SU-DHL-6 (cell line): ENCODE measurements at regions not wholly inside any gene's neighbourhood (a gene's known extent, or its start where the extent isn't known, plus 50 kb on each side); places are given as distances from the start of the nearest gene placed in this dataset.

ENCODE experiments used
- H2AFZ ChIP-seq: fragments of 200-600 bp; sonication (generic); 2 replicates; pipeline ENCODE4 v1.6.1; 2014; ENCODE audit warnings: low read depth, mild to moderate bottlenecking, moderate library complexity, mixed read lengths, antibody characterized with exemption, low read length; ENCODE audit not compliant: severe bottlenecking
- H3F3A ChIP-seq: fragments of 200-600 bp; shearing (Covaris generic); 2 replicates; pipeline ENCODE4 v1.6.0; 2016; ENCODE audit warnings: antibody characterized with exemption, mild to moderate bottlenecking; ENCODE audit not compliant: insufficient read depth
- H3K27ac ChIP-seq: fragments of 200-600 bp; sonication (generic); 2 replicates; pipeline ENCODE4 v1.5.1; 2016; ENCODE audit warnings: low read depth, mild to moderate bottlenecking, low read length, moderate library complexity, mixed read lengths
- H3K27me3 ChIP-seq: fragments of 200-600 bp; sonication (generic), shearing (Covaris generic); 2 replicates; pipeline ENCODE4 v1.6.0; 2014; ENCODE audit warnings: mild to moderate bottlenecking, low read length
- H3K36me3 ChIP-seq: fragments of 200-600 bp; sonication (generic); 2 replicates; pipeline ENCODE4 v1.6.1; 2014; ENCODE audit warnings: mild to moderate bottlenecking, low read length, mixed read lengths
- H3K4me2 ChIP-seq: fragments of 300-600, 200-600 bp; shearing (Covaris generic), sonication (generic); 2 replicates; pipeline ENCODE4 v1.6.0; 2014; ENCODE audit warnings: low read length, low read depth, mild to moderate bottlenecking; ENCODE audit not compliant: poor library complexity, severe bottlenecking
- H3K4me3 ChIP-seq: fragments of 200-600 bp; sonication (generic); 2 replicates; pipeline ENCODE4 v1.5.1; 2014; ENCODE audit warnings: antibody characterized with exemption, low read length, mild to moderate bottlenecking, mixed read lengths; ENCODE audit not compliant: insufficient read depth, poor library complexity, severe bottlenecking
- H3K79me2 ChIP-seq: fragments of 200-600 bp; sonication (generic); 2 replicates; pipeline ENCODE4 v1.6.1; 2014; ENCODE audit warnings: mild to moderate bottlenecking, low read length, moderate library complexity; ENCODE audit not compliant: insufficient read depth
- H3K9ac ChIP-seq: fragments of 200-600 bp; sonication (generic); 2 replicates; pipeline ENCODE4 v1.7.0; 2014; ENCODE audit warnings: mild to moderate bottlenecking, low read length
- H3K9me2 ChIP-seq: fragments of 200-600 bp; sonication (generic); replicated peaks from 2 replicates; pipeline ENCODE4 v1.6.1; 2014; ENCODE audit warnings: low read length; ENCODE audit not compliant: insufficient read depth
- H3K9me3 ChIP-seq: fragments of 200-600 bp; sonication (generic); 2 replicates; pipeline ENCODE4 v1.6.1; 2014; ENCODE audit warnings: low read length, mixed read lengths; ENCODE audit not compliant: insufficient read depth
- H4K20me1 ChIP-seq: fragments of 200-600 bp; sonication (generic); 2 replicates; pipeline ENCODE4 v1.6.1; 2014; ENCODE audit warnings: low read depth, mild to moderate bottlenecking, antibody characterized with exemption, low read length, moderate library complexity, mixed read lengths
- EZH2phosphoT487 ChIP-seq: fragments of 200-600 bp; sonication (generic), shearing (Covaris generic); conservative IDR thresholded peaks from 2 replicates; pipeline ENCODE4 v1.6.1; 2018; ENCODE audit warnings: mild to moderate bottlenecking, antibody characterized with exemption, low read length, moderate library complexity, mixed read lengths
- TF ChIP-seq, protein P1 (sequence below): fragments of 200-600 bp; sonication (generic); IDR thresholded peaks from one replicate; pipeline ENCODE4 v1.5.1; 2017; ENCODE audit warnings: antibody characterized with exemption, mild to moderate bottlenecking, low read length, moderate library complexity; ENCODE audit not compliant: insufficient read depth, poor library complexity, severe bottlenecking

DNA sequence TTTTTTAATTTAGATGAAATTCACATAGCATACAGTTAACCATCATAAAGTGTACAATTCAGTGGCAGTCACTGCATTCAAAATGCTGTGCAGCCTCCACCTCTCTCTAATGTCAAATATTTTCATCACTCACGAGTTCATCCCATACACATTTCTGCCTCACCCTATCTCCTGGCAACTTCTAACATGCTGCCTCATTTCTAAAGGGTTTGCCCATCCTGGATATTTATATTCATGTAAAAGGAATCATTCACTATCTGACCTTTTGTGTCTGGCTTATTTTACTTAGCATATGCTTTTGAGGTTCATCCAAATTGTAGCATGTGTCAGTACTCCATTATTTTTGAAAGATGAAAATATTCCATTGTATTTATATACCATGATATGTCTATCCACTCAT lies 286.9 kb upstream of the VSTM2A start:
- no peaks in the 10 kb centered on the region for H3K79me2 ChIP-seq

DNA sequence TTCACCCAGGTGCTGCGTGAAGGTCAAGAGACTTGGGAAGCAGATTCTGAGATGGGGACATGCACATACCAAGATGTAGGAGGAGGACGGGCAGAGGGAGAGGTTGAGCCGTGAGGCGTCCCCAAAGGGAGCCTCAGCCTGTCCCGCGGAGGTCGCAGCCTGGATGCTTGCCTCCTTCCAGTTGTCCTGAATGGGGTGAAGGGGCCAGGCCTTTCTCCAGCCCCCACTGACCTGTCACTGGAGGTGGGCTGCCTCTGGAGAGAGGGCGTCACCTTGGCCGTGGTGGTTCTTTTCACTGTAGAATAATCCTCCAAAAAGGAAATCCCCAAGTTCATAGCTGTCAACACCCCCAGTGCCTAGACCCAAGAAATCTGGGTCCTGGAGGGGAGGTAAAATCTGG lies 283.0 kb upstream of the VSTM2A start:
- no peaks in the 10 kb centered on the region for H3K27me3 ChIP-seq
- TF ChIP-seq, protein P1, sequence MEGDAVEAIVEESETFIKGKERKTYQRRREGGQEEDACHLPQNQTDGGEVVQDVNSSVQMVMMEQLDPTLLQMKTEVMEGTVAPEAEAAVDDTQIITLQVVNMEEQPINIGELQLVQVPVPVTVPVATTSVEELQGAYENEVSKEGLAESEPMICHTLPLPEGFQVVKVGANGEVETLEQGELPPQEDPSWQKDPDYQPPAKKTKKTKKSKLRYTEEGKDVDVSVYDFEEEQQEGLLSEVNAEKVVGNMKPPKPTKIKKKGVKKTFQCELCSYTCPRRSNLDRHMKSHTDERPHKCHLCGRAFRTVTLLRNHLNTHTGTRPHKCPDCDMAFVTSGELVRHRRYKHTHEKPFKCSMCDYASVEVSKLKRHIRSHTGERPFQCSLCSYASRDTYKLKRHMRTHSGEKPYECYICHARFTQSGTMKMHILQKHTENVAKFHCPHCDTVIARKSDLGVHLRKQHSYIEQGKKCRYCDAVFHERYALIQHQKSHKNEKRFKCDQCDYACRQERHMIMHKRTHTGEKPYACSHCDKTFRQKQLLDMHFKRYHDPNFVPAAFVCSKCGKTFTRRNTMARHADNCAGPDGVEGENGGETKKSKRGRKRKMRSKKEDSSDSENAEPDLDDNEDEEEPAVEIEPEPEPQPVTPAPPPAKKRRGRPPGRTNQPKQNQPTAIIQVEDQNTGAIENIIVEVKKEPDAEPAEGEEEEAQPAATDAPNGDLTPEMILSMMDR: no peak
- TF ChIP-seq EZH2phosphoT487: no peak

More for the DNA sequence above, 286.9 kb upstream of the VSTM2A start:
- Histone ChIP-seq H2AFZ (no peak overlapping the region), H3K9ac (no peak overlapping the region), H4K20me1 (no peaks in the 10 kb centered on the region), H3K9me2 (no peaks in the 10 kb centered on the region; the same call in 1 of the 2 replicates), H3K9me3 (0 out of 2 replicates have a peak, but pooled peaks cover 5% of the 10 kb centered on the region), H3F3A (no peaks in the 10 kb centered on the region), H3K27me3 (no peaks in the 10 kb centered on the region), H3K4me2 (no peak overlapping the region), H3K36me3 (no peaks in the 10 kb centered on the region), H3K4me3 (no peak overlapping the region), H3K27ac (no peak overlapping the region)
- TF ChIP-seq, protein P1: no peak
- no peak for TF ChIP-seq EZH2phosphoT487

DNA sequence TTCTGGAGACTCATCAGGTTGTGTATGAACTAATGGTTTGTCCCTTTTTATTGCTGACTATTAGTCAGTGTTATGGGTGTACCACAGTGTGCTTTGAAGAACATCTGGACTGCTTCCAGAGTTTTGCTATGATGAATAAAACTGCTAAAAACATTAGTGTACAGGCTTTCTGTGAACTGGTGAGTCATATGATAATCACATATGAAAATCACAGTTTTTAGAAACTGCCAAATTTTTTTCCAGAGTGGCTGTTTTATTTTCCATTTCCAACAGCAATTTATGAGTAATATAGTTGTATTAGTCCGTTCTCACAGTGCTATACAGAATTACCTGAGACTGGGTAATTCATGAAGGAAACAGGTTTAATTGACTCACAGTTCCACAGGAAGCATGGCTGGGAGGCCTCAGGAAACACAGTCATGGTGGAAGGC lies 281.2 kb upstream of the VSTM2A start:
- no peak overlapping the region for H3K4me3 ChIP-seq
- H4K20me1 ChIP-seq: no peaks in the 10 kb centered on the region
- H3K79me2 ChIP-seq: no peaks in the 10 kb centered on the region
- H3K9ac ChIP-seq: no peak overlapping the region
- H3K9me2 ChIP-seq: no peaks in the 10 kb centered on the region
- H3F3A ChIP-seq: no peaks in the 10 kb centered on the region
- no peak overlapping the region for H3K4me2 ChIP-seq
- peaks cover 9% of the 10 kb centered on the region; the same call in 1 of the 2 replicates for H3K9me3 ChIP-seq
- no peaks in the 10 kb centered on the region for H3K36me3 ChIP-seq
- H3K27ac ChIP-seq: no peak overlapping the region
- TF ChIP-seq, protein P1: no peak
- TF ChIP-seq EZH2phosphoT487: no peak
- no peaks in the 10 kb centered on the region for H3K27me3 ChIP-seq
- H2AFZ ChIP-seq: no peak overlapping the region

More for the DNA sequence above, 283.0 kb upstream of the VSTM2A start:
- Histone ChIP-seq H3K9ac (no peak overlapping the region), H3K27ac (no peak overlapping the region), H4K20me1 (no peaks in the 10 kb centered on the region), H2AFZ (no peak overlapping the region), H3K4me3 (no peak overlapping the region), H3K9me3 (peaks cover 9% of the 10 kb centered on the region; the same call in 1 of the 2 replicates), H3K9me2 (no peaks in the 10 kb centered on the region), H3K79me2 (no peaks in the 10 kb centered on the region), H3K4me2 (no peak overlapping the region), H3K36me3 (no peaks in the 10 kb centered on the region), H3F3A (no peaks in the 10 kb centered on the region)

DNA sequence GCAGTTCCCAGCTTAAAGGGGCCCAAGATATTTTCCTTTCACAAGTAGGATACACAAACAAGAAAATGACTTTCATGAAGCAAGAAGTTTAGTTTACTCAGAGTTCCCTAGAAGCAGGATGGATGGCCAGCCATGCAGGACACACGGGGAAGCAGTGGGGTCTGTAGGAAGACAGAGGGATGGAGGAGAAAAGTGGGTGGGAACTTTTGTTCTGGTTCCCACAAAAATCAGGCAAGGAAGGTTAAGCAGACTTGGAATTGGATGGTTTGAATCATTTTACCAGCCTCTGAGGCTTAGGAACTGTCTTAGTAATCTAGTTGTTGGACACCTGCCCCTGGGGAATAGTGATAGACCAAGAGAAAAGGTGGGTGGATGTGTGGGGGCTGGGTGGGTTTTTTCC lies 263.3 kb upstream of the VSTM2A start:
- no peaks in the 10 kb centered on the region for H3F3A ChIP-seq
- no peaks in the 10 kb centered on the region for H3K9me3 ChIP-seq
- no peak for TF ChIP-seq EZH2phosphoT487
- TF ChIP-seq, protein P1: no peak
- H3K36me3 ChIP-seq: no peaks in the 10 kb centered on the region
- no peaks in the 10 kb centered on the region for H3K9me2 ChIP-seq
- no peak overlapping the region for H3K27ac ChIP-seq
- H3K4me2 ChIP-seq: no peak overlapping the region
- no peak overlapping the region for H3K9ac ChIP-seq
- no peak overlapping the region for H2AFZ ChIP-seq
- H3K27me3 ChIP-seq: no peaks in the 10 kb centered on the region
- no peaks in the 10 kb centered on the region for H3K79me2 ChIP-seq
- no peaks in the 10 kb centered on the region for H4K20me1 ChIP-seq
- H3K4me3 ChIP-seq: no peak overlapping the region
